ENCODE measurements at regions not wholly inside any gene's neighbourhood (a gene's known extent, or its start where the extent isn't known, plus 50 kb on each side); places are given as distances from the start of the nearest gene placed in this dataset.

GRCh38 chr12:127459687-127460086 lies 807.3 kb upstream of the TMEM132C start:
- ATAC-seq (no peak), DNase-seq (no peak)
- Histone ChIP-seq H3K36me3 (no peaks in the 10 kb centered on the region), H3K4me1 (peaks cover 0 to 11% (median 0%) of the 10 kb centered on the region in 12 donors), H3K27ac (no peak overlapping the region), H3K9me3 (no peaks in the 10 kb centered on the region), H3K27me3 (peaks cover 14 to 47% (median 22%) of the 10 kb centered on the region in 9 donors), H3K4me3 (no peak overlapping the region)
- WGBS, 4 donors: 85 to 91% (median 87%) methylated on average over 6 of the region's 6 CpGs
- intact Hi-C loops (cut with DNase I): no loop called here
- no peak for TF ChIP-seq POLR2A (IDR thresholded peaks at IDR 0.05)
- no peak for TF ChIP-seq CTCF (IDR thresholded peaks at IDR 0.05)

GRCh38 chr12:127463237-127463636 lies 803.7 kb upstream of the TMEM132C start:
- no peak for DNase-seq
- ATAC-seq: no peak
- intact Hi-C loops (cut with DNase I): no loop called here
- no peaks in the 10 kb centered on the region for H3K4me1 ChIP-seq
- H3K4me3 ChIP-seq: no peak overlapping the region
- TF ChIP-seq POLR2A (IDR thresholded peaks at IDR 0.05) (no peak), CTCF (IDR thresholded peaks at IDR 0.05) (no peak)
- no peak overlapping the region for H3K27ac ChIP-seq
- no peaks in the 10 kb centered on the region for H3K36me3 ChIP-seq
- H3K9me3 ChIP-seq: no peaks in the 10 kb centered on the region
- 80 to 92% (median 91%) methylated on average over 1 of the region's 1 CpG for WGBS, 4 donors
- peaks cover 0 to 21% (median 0%) of the 10 kb centered on the region in 9 donors for H3K27me3 ChIP-seq

- intact Hi-C loops (cut with DNase I): no loop called here
- WGBS, 4 donors: 78 to 84% (median 82%) methylated on average over 1 of the region's 1 CpG
- ATAC-seq: no peak
These were observed 797.6 kb upstream of the TMEM132C start for GRCh38 chr12:127469331-127469730.

GRCh38 chr12:127473766-127474165 lies 793.2 kb upstream of the TMEM132C start:
- TF ChIP-seq CTCF (IDR thresholded peaks at IDR 0.05) (no peak), POLR2A (IDR thresholded peaks at IDR 0.05) (no peak)
- no peaks in the 10 kb centered on the region for H3K27me3 ChIP-seq
- H3K9me3 ChIP-seq: peaks cover 0 to 8% (median 0%) of the 10 kb centered on the region in 12 donors
- no peaks in the 10 kb centered on the region for H3K36me3 ChIP-seq
- intact Hi-C loops (cut with DNase I): no loop called here
- no peak for DNase-seq
- H3K4me3 ChIP-seq: no peak overlapping the region
- no peak overlapping the region for H3K27ac ChIP-seq
- WGBS, 4 donors: 71 to 76% (median 76%) methylated on average over 6 of the region's 6 CpGs
- no peak for ATAC-seq
- H3K4me1 ChIP-seq: no peaks in the 10 kb centered on the region

More at GRCh38 chr12:127469331-127469730, 797.6 kb upstream of the TMEM132C start:
- Histone ChIP-seq H3K27ac (no peak overlapping the region), H3K36me3 (no peaks in the 10 kb centered on the region), H3K27me3 (peaks cover 0 to 3% (median 0%) of the 10 kb centered on the region in 9 donors), H3K4me3 (no peak overlapping the region), H3K4me1 (no peaks in the 10 kb centered on the region), H3K9me3 (peaks cover 0 to 8% (median 0%) of the 10 kb centered on the region in 12 donors)
- TF ChIP-seq POLR2A (IDR thresholded peaks at IDR 0.05) (no peak), CTCF (IDR thresholded peaks at IDR 0.05) (no peak)
- DNase-seq: no peak

Data from heart left ventricle (tissue), 16 donors.